Stimulated activated CD8-positive, alpha-beta memory T cell treated with anti-CD3 and anti-CD28 coated beads, Interleukin-7, amount 100 ng/mL, for 4 hours (primary cell): ENCODE measurements at regions not wholly inside any gene's neighbourhood (a gene's known extent, or its start where the extent isn't known, plus 50 kb on each side); places are given as distances from the start of the nearest gene placed in this dataset.

ENCODE experiments used
- DNase-seq, 2 donors: peaks; one replicate each; pipeline ENCODE4 v3.0.0-alpha.2; 2020; ENCODE audit warnings: low read depth in 2 of 2

- DNase-seq: no peak
These were observed 207.1 kb downstream of the NFATC2 start for GRCh38 chr20:51335329-51335841.

DNA sequence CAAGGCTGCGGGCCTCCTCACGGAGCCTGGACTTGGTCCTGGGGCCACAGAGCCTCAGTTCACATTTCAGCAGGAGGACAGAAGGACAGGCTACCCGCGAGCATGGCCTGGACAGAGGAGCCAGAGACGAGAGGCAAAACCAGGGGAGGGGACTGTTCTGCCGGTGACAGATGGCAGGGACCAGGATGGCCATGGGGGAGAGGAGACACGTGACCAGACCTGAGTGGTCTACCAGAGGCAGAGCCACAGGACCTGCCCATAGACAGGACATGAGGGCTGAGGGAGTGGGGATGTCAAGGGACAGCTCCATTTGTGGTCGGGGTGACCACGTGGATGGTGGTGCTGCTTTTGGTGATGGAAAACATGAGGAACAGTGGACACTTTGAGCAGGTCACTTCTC lies 207.9 kb downstream of the NFATC2 start:
- DNase-seq: no peak

GRCh38 chr20:51333971-51334370 lies 208.5 kb downstream of the NFATC2 start:
- DNase-seq: no peak

DNA sequence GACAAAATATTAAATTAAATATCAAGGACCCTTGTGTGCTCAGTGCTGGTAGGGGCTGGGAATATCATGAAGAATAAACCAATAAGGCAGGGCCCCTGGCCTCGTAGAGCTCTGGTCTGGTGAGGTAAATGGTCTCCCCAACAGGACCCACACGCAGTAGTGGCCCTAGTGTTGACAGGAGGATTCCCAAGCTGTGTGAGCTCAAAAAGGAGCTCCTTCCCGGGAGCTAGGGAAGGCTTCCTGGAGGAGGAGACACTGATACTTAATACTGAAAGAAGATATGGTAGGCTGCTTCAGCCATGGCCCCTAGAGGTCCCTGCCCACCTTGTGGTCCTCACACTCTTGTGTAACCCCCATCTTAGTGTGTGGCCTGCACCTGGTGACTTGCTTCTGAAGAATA lies 209.1 kb downstream of the NFATC2 start:
- DNase-seq: no peak

GRCh38 chr20:51331481-51331880 lies 211.0 kb downstream of the NFATC2 start:
- DNase-seq: no peak

GRCh38 chr20:51329845-51330244 lies 212.7 kb downstream of the NFATC2 start:
- DNase-seq: no peak

DNA sequence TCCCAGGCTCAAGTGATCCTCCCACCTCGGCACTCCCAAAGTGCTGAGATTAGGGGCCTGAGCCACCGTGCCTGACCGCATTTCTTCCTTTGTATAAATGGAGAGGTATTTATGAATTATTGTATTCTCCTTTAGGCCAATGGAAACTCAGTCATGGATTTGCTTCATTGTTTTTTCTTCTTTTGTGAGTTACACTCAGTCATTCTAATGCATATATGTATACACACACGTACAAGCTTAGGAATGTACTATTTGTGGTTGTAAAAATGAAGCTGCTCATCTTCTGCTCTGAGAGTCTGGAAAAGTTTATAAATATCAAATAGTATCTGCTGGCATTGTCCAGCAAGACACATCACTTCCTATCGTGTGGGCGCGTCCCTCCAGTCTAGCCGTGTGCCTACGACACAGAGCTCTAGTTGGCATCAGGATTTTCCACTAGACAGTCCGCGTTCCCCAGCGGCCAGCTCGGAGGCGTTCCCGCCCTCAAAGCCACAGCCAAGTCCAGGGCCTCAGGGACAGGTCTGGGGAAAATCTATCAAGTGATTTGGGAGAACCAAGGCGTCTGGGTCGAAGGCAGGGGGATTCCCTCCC lies 215.2 kb downstream of the NFATC2 start:
- DNase-seq: no peak

DNA sequence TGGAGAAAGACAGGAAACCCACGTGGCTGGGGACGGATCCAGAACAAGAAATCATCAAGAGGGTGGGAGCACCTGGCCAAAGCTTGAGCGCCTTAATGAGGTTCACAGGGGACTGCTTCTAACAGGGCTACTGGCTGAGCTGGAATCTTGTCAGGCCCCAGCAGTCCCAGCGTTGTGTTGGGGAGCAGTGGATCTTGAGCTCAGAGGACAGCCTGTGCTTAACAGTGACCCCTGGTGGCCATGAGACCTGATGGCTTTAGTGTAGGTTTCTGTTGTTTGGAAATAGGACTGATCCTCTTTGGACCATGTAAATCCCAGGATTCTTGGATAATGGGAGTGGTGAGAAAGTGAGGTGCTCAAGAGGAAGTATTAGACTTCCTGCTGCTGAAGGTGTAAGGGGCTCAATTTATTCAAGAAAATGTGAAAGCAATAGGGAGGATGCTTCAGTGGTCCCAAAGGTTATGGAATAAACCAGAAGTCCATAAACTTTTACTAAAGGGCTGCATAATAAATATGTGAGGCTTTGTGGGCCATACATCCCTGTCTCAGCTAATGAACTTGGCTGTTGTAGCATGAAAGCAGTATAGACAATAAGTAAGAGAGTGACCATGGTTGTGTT lies 216.2 kb downstream of the NFATC2 start:
- DNase-seq: peak in 1 of 2 donors; percentile 23

GRCh38 chr20:51322164-51322707 lies 220.3 kb downstream of the NFATC2 start:
- DNase-seq: no peak

- no peak for DNase-seq
These were observed 221.0 kb downstream of the NFATC2 start for GRCh38 chr20:51321343-51322163.

DNA sequence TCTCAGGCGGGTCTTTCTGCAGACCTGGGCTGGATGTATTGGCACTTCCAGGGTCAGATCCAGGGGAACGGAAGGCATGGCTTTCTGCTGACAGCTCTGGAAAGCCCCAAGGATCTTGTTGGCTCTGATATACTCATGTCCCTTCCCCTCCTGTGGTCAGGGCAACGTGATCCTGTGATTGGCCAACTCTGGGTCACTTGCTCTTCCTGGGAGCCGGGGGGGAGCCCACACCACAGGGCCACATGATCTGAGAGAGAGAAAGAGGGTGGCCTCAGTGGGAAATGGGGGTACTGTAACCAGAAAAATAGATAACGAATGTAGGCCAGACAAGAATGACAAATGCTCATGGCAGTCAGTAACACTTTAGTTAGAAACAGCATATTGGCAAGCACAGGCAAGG lies 223.0 kb downstream of the NFATC2 start:
- no peak for DNase-seq

GRCh38 chr20:51318058-51318949 lies 224.2 kb downstream of the NFATC2 start:
- DNase-seq: peak in 1 of 2 donors; percentile 6

- no peak for DNase-seq
These were observed 227.1 kb downstream of the NFATC2 start for GRCh38 chr20:51315390-51315789.

DNA sequence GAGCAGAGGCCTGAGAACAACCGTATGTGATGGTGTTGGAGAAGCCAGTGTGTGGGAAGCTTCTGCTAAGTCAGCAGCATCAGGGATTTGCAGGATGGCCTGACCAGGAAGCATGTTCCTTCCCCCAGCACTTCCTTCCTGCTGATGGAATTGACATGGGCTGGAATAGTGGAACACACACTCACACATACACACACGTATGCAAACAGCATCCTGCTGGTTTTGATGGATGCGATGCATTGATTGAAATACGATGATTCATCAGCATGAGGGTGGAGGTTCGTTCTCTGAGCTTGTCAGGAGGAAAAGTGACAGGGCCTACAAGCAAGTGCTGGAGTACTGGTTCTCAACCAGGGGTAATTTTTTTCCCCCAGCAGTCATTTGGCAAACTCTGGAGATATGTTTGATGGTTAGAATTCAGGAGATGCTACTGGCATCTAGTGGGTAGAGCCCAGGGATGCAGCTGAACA lies 229.1 kb downstream of the NFATC2 start:
- no peak for DNase-seq

- DNase-seq: no peak
These were observed 230.1 kb downstream of the NFATC2 start for GRCh38 chr20:51312480-51312783.

DNA sequence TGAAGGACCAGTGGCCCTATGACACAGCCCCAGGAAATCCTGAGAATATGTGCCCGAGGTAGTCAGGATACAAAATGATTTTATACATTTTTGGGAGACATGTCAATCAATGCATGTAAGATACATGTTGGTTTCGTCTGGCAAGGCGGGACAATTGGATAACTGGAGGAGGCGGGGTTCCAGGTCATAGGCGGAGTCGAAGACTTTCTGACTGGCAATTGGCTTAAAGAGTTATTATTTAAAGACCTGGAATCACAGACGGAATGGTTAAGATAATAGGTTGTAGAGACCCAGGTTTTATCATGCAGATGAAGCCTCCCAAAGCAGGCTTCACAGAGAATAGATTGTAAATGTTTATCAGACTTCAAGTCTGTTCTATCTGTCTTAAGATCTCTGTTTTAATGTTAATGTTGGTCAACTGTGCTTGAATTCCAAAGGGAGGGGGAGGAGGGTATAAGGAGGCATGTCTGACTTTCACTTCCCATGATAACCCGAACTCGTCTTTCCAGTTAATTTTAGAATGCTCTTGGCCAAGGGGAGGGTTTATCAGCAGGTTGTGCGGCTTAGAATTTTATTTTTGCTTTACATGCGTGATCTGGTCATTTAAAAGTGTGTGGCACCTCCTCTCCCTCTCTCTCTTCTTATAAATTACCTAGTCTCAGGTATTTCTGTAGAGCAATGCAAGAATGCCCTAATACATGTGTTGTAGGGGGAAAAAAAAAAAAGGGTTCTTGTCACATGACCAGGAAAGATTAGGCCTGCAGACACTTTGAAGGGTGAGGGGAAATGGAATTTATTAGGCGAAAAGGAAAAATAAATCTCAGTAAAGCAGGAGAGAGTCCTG lies 230.7 kb downstream of the NFATC2 start:
- no peak for DNase-seq

GRCh38 chr20:51310216-51310615 lies 232.3 kb downstream of the NFATC2 start:
- DNase-seq: no peak

DNA sequence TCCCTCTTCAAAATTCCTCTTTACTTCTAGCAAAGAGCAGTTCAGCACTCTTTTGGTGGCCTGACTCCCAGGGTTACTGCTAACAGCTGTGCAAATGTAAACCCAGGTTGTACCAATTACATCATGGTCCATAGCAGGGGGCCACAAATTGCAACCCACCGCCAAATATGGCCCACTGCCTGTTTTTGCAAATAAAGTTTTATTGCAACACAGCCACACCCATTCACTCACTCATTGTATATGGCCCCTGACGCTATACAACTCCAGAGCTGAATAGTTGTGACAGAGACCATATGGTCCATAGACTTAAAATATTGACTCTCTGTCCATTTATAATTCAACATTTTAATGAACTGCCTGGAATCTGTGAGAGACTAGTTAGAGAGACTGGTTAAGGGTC lies 233.4 kb downstream of the NFATC2 start:
- DNase-seq: no peak

- DNase-seq: peak; percentile 48 to 50
These were observed 235.8 kb downstream of the NFATC2 start for GRCh38 chr20:51306521-51307358.

- no peak for DNase-seq
These were observed 236.4 kb downstream of the NFATC2 start for GRCh38 chr20:51306081-51306480.
